Neural cell (in vitro differentiated cells): ENCODE measurements at regions not wholly inside any gene's neighbourhood (a gene's known extent, or its start where the extent isn't known, plus 50 kb on each side); places are given as distances from the start of the nearest gene placed in this dataset.

ENCODE experiments used
- H2AFZ ChIP-seq: fragments of 200-600, 300-800 bp; sonication (generic), shearing (Covaris generic); 2 replicates; pipeline ENCODE4 v1.6.0; 2014; ENCODE audit warnings: low read depth, mild to moderate bottlenecking, antibody characterized with exemption, low read length, moderate library complexity
- H3F3A ChIP-seq: fragments of 200-600 bp; shearing (Covaris generic); 2 replicates; pipeline ENCODE4 v1.6.1; 2016; ENCODE audit warnings: mild to moderate bottlenecking, moderate library complexity, mixed read lengths, antibody characterized with exemption, low read length; ENCODE audit not compliant: insufficient read depth, poor library complexity, severe bottlenecking
- H3K27ac ChIP-seq: fragments of 200-600, 300-800 bp; sonication (generic), shearing (Covaris generic); 2 replicates; pipeline ENCODE4 v1.5.1; 2014; ENCODE audit warnings: mild to moderate bottlenecking, low read length, moderate library complexity
- H3K27me3 ChIP-seq: fragments of 300-800, 200-600 bp; sonication (generic), shearing (Covaris generic); 2 replicates; pipeline ENCODE4 v1.6.0; 2014; ENCODE audit warnings: mild to moderate bottlenecking, low read depth, low read length, moderate library complexity; ENCODE audit not compliant: insufficient read depth
- H3K36me3 ChIP-seq: fragments of 300-800, 200-600 bp; sonication (generic), shearing (Covaris generic); 2 replicates; pipeline ENCODE4 v1.5.1; 2014; ENCODE audit warnings: mild to moderate bottlenecking, antibody characterized with exemption, low read length, moderate library complexity; ENCODE audit not compliant: insufficient read depth
- H3K4me2 ChIP-seq: fragments of 300-800, 200-600 bp; sonication (generic), shearing (Covaris generic); 2 replicates; pipeline ENCODE4 v1.6.0; 2014; ENCODE audit warnings: mild to moderate bottlenecking, low read length
- H3K4me3 ChIP-seq: fragments of 300-800, 200-600 bp; sonication (generic), shearing (Covaris generic); 2 replicates; pipeline ENCODE4 v1.5.1; 2014; ENCODE audit warnings: mild to moderate bottlenecking, low read length, moderate library complexity
- H3K79me2 ChIP-seq: fragments of 200-600 bp; shearing (Covaris generic); replicated peaks from 2 replicates; pipeline ENCODE4 v1.6.0; 2014; ENCODE audit warnings: mild to moderate bottlenecking, low read length, moderate library complexity; ENCODE audit not compliant: insufficient read depth
- H3K9ac ChIP-seq: fragments of 300-800, 200-600 bp; sonication (generic), shearing (Covaris generic); 2 replicates; pipeline ENCODE4 v1.6.1; 2016; ENCODE audit warnings: mild to moderate bottlenecking, low read length, mixed read lengths
- H3K9me2 ChIP-seq: fragments of 200-600 bp; shearing (Covaris generic); 2 replicates; pipeline ENCODE4 v1.6.1; 2016; ENCODE audit warnings: mild to moderate bottlenecking, low read length, mixed read lengths; ENCODE audit not compliant: insufficient read depth
- H3K9me3 ChIP-seq: fragments of 200-600, 300-800 bp; sonication (generic), shearing (Covaris generic); 2 replicates; pipeline ENCODE4 v1.6.1; 2016; ENCODE audit warnings: mild to moderate bottlenecking, mixed run types, low read length, moderate library complexity, mixed read lengths
- H4K20me1 ChIP-seq: fragments of 200-600 bp; shearing (Covaris generic); 2 replicates; pipeline ENCODE4 v1.6.1; 2016; ENCODE audit warnings: mild to moderate bottlenecking, mixed run types; ENCODE audit not compliant: insufficient read depth
- CTCF ChIP-seq: fragments of 450-650 bp; IDR thresholded peaks from 2 replicates; pipeline ENCODE4 v1.5.1; 2014; ENCODE audit warnings: antibody characterized with exemption, mild to moderate bottlenecking, moderate library complexity; ENCODE audit not compliant: poor library complexity, severe bottlenecking
- EP300 ChIP-seq: fragments of 450-650 bp; conservative IDR thresholded peaks from 2 replicates; pipeline ENCODE4 v1.6.1; 2014; ENCODE audit warnings: antibody characterized with exemption, mild to moderate bottlenecking, moderate library complexity; ENCODE audit not compliant: poor library complexity, severe bottlenecking
- EZH2 ChIP-seq: fragments of 200-600, 300-800 bp; shearing (Covaris generic), sonication (generic); IDR thresholded peaks from 2 replicates; pipeline ENCODE4 v1.6.1; 2014; ENCODE audit warnings: antibody characterized with exemption, low read length, borderline replicate concordance, mild to moderate bottlenecking; ENCODE audit not compliant: insufficient read depth, poor library complexity, severe bottlenecking
- MXI1 ChIP-seq: fragments of 450-650 bp; conservative IDR thresholded peaks from 2 replicates; pipeline ENCODE4 v1.6.1; 2014; ENCODE audit warnings: antibody characterized with exemption, mild to moderate bottlenecking; ENCODE audit not compliant: poor library complexity, severe bottlenecking
- POLR2AphosphoS5 ChIP-seq: IDR thresholded peaks from 2 replicates; pipeline ENCODE4 v1.6.1; 2012
- RAD21 ChIP-seq: fragments of 450-650 bp; conservative IDR thresholded peaks from 2 replicates; pipeline ENCODE4 v1.6.1; 2014; ENCODE audit warnings: antibody characterized with exemption, mild to moderate bottlenecking, moderate library complexity
- REST ChIP-seq: IDR thresholded peaks from 2 replicates; pipeline ENCODE4 v1.6.1; 2012; ENCODE audit warnings: borderline replicate concordance
- SMC3 ChIP-seq: fragments of 450-650 bp; conservative IDR thresholded peaks from 2 replicates; pipeline ENCODE4 v1.6.1; 2014; ENCODE audit warnings: antibody characterized with exemption, mild to moderate bottlenecking, moderate library complexity; ENCODE audit not compliant: poor library complexity
- TAF1 ChIP-seq: IDR thresholded peaks from 2 replicates; pipeline ENCODE4 v1.6.1; 2012; ENCODE audit warnings: low read depth

- no peaks in the 10 kb centered on the region for H3F3A ChIP-seq
- H3K9me3 ChIP-seq, result no peaks in the 10 kb centered on the region
- H3K36me3 ChIP-seq, result no peaks in the 10 kb centered on the region
- H3K79me2 ChIP-seq, result no peaks in the 10 kb centered on the region
- no peak overlapping the region for H3K27ac ChIP-seq
- H2AFZ ChIP-seq, result no peak overlapping the region
- TF ChIP-seq RAD21 (no peak), EP300 (no peak), MXI1 (no peak), REST (no peak), TAF1 (no peak), POLR2AphosphoS5 (no peak), EZH2 (no peak), CTCF (no peak), SMC3 (no peak)
- H4K20me1 ChIP-seq, result no peaks in the 10 kb centered on the region
- H3K27me3 ChIP-seq, result no peaks in the 10 kb centered on the region
- no peak overlapping the region for H3K4me2 ChIP-seq
- H3K4me3 ChIP-seq, result no peak overlapping the region
- H3K9ac ChIP-seq, result no peak overlapping the region
- H3K9me2 ChIP-seq, result no peaks in the 10 kb centered on the region
Observed at GRCh38 chr20:40477805-40478204, 211.2 kb downstream of the MAFB start.

GRCh38 chr20:40476461-40476860 is 212.6 kb downstream of the MAFB start:
- H3K36me3 ChIP-seq, result no peaks in the 10 kb centered on the region
- H4K20me1 ChIP-seq, result no peaks in the 10 kb centered on the region
- H3K27ac ChIP-seq, result no peak overlapping the region
- H2AFZ ChIP-seq, result no peak overlapping the region
- H3K79me2 ChIP-seq, result no peaks in the 10 kb centered on the region
- no peak overlapping the region for H3K9ac ChIP-seq
- TF ChIP-seq CTCF, result no peak
- TF ChIP-seq EZH2, result no peak
- TF ChIP-seq EP300, result no peak
- TF ChIP-seq RAD21, result no peak
- no peak for TF ChIP-seq TAF1
- TF ChIP-seq REST, result no peak
- no peak for TF ChIP-seq MXI1
- no peak for TF ChIP-seq SMC3
- no peak for TF ChIP-seq POLR2AphosphoS5
- no peak overlapping the region for H3K4me2 ChIP-seq
- H3K4me3 ChIP-seq, result no peak overlapping the region
- no peaks in the 10 kb centered on the region for H3F3A ChIP-seq
- H3K9me2 ChIP-seq, result no peaks in the 10 kb centered on the region
- no peaks in the 10 kb centered on the region for H3K9me3 ChIP-seq
- no peaks in the 10 kb centered on the region for H3K27me3 ChIP-seq
